GM23338 (cell line): ENCODE measurements at regions not wholly inside any gene's neighbourhood (a gene's known extent, or its start where the extent isn't known, plus 50 kb on each side); places are given as distances from the start of the nearest gene placed in this dataset.
A peak's percentile ranks its signal among the peaks of the same experiment; 100 is the strongest.
"Not testable (repeated sequence)": the region's sequence is repeated elsewhere in the genome, so short reads cannot be mapped to it uniquely, and the experiment has no call there.

Experiments used
- ATAC-seq: fragments of 200-7000 bp; cut with Tn5 transposase; 3 replicates; pipeline ENCODE4 v1.9.1; 2020
- DNase-seq: peaks from one replicate; pipeline ENCODE4 v3.0.0-alpha.2; 2015; ENCODE audit warnings: low spot score
- H2AFZ ChIP-seq: fragments of 200-600 bp; sonication (generic); 2 replicates; pipeline ENCODE4 v1.8.0; 2016; ENCODE audit warnings: antibody characterized with exemption, mild to moderate bottlenecking, moderate library complexity
- H3F3A ChIP-seq: fragments of 200-600 bp; sonication (generic); replicated peaks from 2 replicates; pipeline ENCODE4 v1.8.0; 2017; ENCODE audit warnings: antibody characterized with exemption, mixed run types, low read depth
- H3K27ac ChIP-seq: fragments of 200-600 bp; sonication (generic); 2 replicates; pipeline ENCODE4 v1.6.1; 2016; ENCODE audit warnings: low read depth
- H3K27me3 ChIP-seq: fragments of 200-600 bp; sonication (generic); 2 replicates; pipeline ENCODE4 v1.8.0; 2016; ENCODE audit warnings: mild to moderate bottlenecking, mixed run types, moderate library complexity; ENCODE audit not compliant: insufficient read depth
- H3K36me3 ChIP-seq: fragments of 200-600 bp; sonication (generic); 2 replicates; pipeline ENCODE4 v1.8.0; 2016; ENCODE audit warnings: mild to moderate bottlenecking; ENCODE audit not compliant: insufficient read depth
- H3K4me1 ChIP-seq: fragments of 200-600 bp; sonication (generic); 2 replicates; pipeline ENCODE4 v1.8.0; 2016; ENCODE audit warnings: mild to moderate bottlenecking, moderate library complexity; ENCODE audit not compliant: insufficient read depth
- H3K4me2 ChIP-seq: fragments of 200-600 bp; sonication (generic); 2 replicates; pipeline ENCODE4 v1.7.1; 2017; ENCODE audit warnings: mixed run types
- H3K4me3 ChIP-seq: fragments of 200-600 bp; sonication (generic); 2 replicates; pipeline ENCODE4 v1.6.1; 2016; ENCODE audit warnings: mixed run types
- H3K79me2 ChIP-seq: fragments of 200-600 bp; sonication (generic); replicated peaks from 2 replicates; pipeline ENCODE4 v1.8.0; 2017; ENCODE audit warnings: mild to moderate bottlenecking; ENCODE audit not compliant: insufficient read depth
- H3K9me2 ChIP-seq: fragments of 200-600 bp; sonication (generic); 2 replicates; pipeline ENCODE4 v1.8.0; 2017; ENCODE audit not compliant: insufficient read depth
- H4K20me1 ChIP-seq: fragments of 200-600 bp; sonication (generic); replicated peaks from 2 replicates; pipeline ENCODE4 v1.8.0; 2017; ENCODE audit warnings: mild to moderate bottlenecking; ENCODE audit not compliant: insufficient read depth
- H3K27ac Mint-ChIP-seq: 2 replicates; pipeline ENCODE4 v1.8.0; 2020; ENCODE audit warnings: inconsistent platforms, mild to moderate bottlenecking, moderate library complexity, mixed read lengths
- H3K27me3 Mint-ChIP-seq: 3 replicates; pipeline ENCODE4 v1.8.0; 2022; ENCODE audit warnings: low read depth, mild to moderate bottlenecking, moderate library complexity, mixed read lengths, inconsistent platforms; ENCODE audit not compliant: insufficient read depth, poor library complexity
- H3K36me3 Mint-ChIP-seq: 3 replicates; pipeline ENCODE4 v1.8.0; 2021; ENCODE audit warnings: low read depth, mild to moderate bottlenecking, inconsistent platforms, moderate library complexity, mixed read lengths
- H3K4me1 Mint-ChIP-seq: 3 replicates; pipeline ENCODE4 v1.8.0; 2020; ENCODE audit warnings: mild to moderate bottlenecking, inconsistent platforms, mixed read lengths
- H3K4me3 Mint-ChIP-seq: 3 replicates; pipeline ENCODE4 v1.8.0; 2021; ENCODE audit warnings: moderate library complexity, mild to moderate bottlenecking, inconsistent platforms, mixed read lengths
- H3K9me3 Mint-ChIP-seq: 3 replicates; pipeline ENCODE4 v1.8.0; 2020; ENCODE audit warnings: moderate library complexity, mild to moderate bottlenecking, inconsistent platforms, mixed read lengths
- EZH2 ChIP-seq: fragments of 200-600 bp; sonication (generic); IDR thresholded peaks from one replicate; pipeline ENCODE4 v1.8.0; 2017; ENCODE audit warnings: antibody characterized with exemption, mild to moderate bottlenecking, low read depth; ENCODE audit not compliant: unreplicated experiment
- NANOG ChIP-seq: IDR thresholded peaks from 2 replicates; pipeline ENCODE4 v1.6.1; 2016; ENCODE audit warnings: antibody characterized with exemption, borderline replicate concordance
- STAT1 ChIP-seq: IDR thresholded peaks from one replicate; pipeline ENCODE4 v1.6.1; 2016; ENCODE audit warnings: antibody characterized with exemption; ENCODE audit not compliant: unreplicated experiment
- ZNF331 ChIP-seq: fragments of 250-450 bp; sonication (Bioruptor Pico); IDR thresholded peaks from 2 replicates; pipeline ENCODE4 v1.5.0; 2020; ENCODE audit warnings: low read depth, mild to moderate bottlenecking, moderate library complexity
- TF ChIP-seq, protein P1 (sequence below): IDR thresholded peaks from 2 replicates; pipeline ENCODE4 v1.6.1; 2016; ENCODE audit warnings: antibody characterized with exemption
- TF ChIP-seq, protein P2 (sequence below): IDR thresholded peaks from one replicate; pipeline ENCODE4 v1.6.1; 2018; ENCODE audit warnings: antibody characterized with exemption; ENCODE audit not compliant: unreplicated experiment
- TF ChIP-seq, protein P3 (sequence below): fragments of 250-450 bp; sonication (Bioruptor Pico); IDR thresholded peaks from 2 replicates; pipeline ENCODE4 v1.5.0; 2020; ENCODE audit warnings: mild to moderate bottlenecking, moderate library complexity

DNA sequence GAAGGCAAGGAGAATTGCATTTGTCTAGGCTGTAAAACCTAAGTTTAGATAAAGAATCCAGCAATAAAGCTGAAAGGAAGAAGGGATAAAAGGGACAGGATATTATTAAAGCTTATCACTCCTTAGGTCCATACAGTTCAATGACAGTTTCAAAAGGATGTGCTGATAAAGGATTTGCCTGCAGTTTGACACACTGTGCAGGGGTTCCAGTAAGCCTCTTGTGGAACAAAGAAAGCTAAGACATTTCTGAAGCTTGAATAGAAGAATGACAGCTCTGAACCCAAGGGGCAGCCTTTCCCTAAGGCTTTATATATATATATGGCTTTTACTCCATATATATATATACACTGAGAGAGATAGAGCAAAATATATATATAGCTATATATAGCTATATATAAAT lies 276.8 kb upstream of the GRM3 start (continued):
- TF ChIP-seq EZH2 = no peak
- TF ChIP-seq, protein P1, sequence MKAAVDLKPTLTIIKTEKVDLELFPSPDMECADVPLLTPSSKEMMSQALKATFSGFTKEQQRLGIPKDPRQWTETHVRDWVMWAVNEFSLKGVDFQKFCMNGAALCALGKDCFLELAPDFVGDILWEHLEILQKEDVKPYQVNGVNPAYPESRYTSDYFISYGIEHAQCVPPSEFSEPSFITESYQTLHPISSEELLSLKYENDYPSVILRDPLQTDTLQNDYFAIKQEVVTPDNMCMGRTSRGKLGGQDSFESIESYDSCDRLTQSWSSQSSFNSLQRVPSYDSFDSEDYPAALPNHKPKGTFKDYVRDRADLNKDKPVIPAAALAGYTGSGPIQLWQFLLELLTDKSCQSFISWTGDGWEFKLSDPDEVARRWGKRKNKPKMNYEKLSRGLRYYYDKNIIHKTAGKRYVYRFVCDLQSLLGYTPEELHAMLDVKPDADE = no peak
- TF ChIP-seq STAT1 = no peak
- TF ChIP-seq ZNF331 (CRISPR knock-in tag) = no peak
- TF ChIP-seq, protein P2, sequence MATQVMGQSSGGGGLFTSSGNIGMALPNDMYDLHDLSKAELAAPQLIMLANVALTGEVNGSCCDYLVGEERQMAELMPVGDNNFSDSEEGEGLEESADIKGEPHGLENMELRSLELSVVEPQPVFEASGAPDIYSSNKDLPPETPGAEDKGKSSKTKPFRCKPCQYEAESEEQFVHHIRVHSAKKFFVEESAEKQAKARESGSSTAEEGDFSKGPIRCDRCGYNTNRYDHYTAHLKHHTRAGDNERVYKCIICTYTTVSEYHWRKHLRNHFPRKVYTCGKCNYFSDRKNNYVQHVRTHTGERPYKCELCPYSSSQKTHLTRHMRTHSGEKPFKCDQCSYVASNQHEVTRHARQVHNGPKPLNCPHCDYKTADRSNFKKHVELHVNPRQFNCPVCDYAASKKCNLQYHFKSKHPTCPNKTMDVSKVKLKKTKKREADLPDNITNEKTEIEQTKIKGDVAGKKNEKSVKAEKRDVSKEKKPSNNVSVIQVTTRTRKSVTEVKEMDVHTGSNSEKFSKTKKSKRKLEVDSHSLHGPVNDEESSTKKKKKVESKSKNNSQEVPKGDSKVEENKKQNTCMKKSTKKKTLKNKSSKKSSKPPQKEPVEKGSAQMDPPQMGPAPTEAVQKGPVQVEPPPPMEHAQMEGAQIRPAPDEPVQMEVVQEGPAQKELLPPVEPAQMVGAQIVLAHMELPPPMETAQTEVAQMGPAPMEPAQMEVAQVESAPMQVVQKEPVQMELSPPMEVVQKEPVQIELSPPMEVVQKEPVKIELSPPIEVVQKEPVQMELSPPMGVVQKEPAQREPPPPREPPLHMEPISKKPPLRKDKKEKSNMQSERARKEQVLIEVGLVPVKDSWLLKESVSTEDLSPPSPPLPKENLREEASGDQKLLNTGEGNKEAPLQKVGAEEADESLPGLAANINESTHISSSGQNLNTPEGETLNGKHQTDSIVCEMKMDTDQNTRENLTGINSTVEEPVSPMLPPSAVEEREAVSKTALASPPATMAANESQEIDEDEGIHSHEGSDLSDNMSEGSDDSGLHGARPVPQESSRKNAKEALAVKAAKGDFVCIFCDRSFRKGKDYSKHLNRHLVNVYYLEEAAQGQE = no peak

DNA sequence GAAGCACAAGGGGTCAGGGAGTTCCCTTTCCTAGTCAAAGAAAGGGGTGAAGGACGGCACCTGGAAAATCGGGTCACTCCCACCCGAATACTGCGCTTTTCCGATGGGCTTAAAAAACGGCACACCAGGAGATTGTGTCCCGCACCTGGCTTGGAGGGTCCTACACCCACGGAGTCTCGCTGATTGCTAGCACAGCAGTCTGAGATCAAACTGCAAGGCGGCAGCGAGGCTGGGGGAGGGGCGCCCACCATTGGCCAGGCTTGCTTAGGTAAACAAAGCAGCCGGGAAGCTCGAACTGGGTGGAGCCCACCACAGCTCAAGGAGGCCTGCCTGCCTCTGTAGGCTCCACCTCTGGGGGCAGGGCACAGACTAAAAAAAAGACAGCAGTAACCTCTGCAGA lies 303.3 kb upstream of the GRM3 start:
- not testable (repeated sequence) for DNase-seq, ATAC-seq, H3K9me2 ChIP-seq, H3K79me2 ChIP-seq, H3K36me3 Mint-ChIP-seq, H3K36me3 ChIP-seq, H3F3A ChIP-seq, H3K27me3 Mint-ChIP-seq, H3K27ac Mint-ChIP-seq, H3K27me3 ChIP-seq, H4K20me1 ChIP-seq
- Histone ChIP-seq H3K4me3 (0 out of 2 replicates have a peak overlapping the region, but pooled peaks have one; percentile 27), H2AFZ (peak overlapping the region; percentile 60; the same call in 1 of the 2 replicates), H3K4me2 (peak overlapping the region; percentile 23; the same call in 1 of the 2 replicates), H3K4me1 (peaks cover 18% of the 10 kb centered on the region; the same call in 1 of the 2 replicates), H3K27ac (peak overlapping the region; percentile 67; the same call in 1 of the 2 replicates)
- Mint-ChIP-seq H3K4me1 (peaks cover 17% of the 10 kb centered on the region), H3K9me3 (peaks cover 10% of the 10 kb centered on the region; the same call in 1 of the 3 replicates), H3K4me3 (0 out of 3 replicates have a peak overlapping the region, but pooled peaks have one; percentile 17)

DNA sequence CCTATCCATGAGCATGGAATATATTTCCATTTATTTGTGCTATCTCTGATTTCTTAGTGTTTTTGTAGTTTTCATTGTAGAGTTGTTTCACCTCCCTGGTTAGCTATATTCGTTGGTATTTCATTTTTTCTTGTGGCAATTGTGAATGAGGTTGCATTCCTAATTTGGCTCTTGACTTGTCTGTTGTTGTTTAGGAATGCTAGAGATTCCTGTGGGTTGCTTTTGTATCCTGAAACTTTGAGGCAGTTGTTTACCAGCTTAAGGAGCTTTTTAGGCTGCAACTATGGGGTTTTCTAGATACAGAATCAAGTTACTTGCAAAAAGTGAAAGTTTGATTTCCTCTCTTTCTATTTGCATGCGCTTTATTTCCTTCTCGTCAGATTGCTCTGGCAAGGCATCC lies 304.7 kb upstream of the GRM3 start:
- H3K27ac Mint-ChIP-seq = no peak overlapping the region; the same call in 1 of the 2 replicates
- DNase-seq (peak; percentile 63), ATAC-seq (peak; percentile 68)
- H3K9me2 ChIP-seq = no peaks in the 10 kb centered on the region
- no peak overlapping the region for H2AFZ ChIP-seq
- H3K27me3 ChIP-seq = no peaks in the 10 kb centered on the region
- peaks cover 17% of the 10 kb centered on the region for H3K4me1 Mint-ChIP-seq
- H4K20me1 ChIP-seq = no peaks in the 10 kb centered on the region
- H3K27me3 Mint-ChIP-seq = peaks cover 2% of the 10 kb centered on the region
- no peaks in the 10 kb centered on the region for H3K36me3 ChIP-seq
- H3K9me3 Mint-ChIP-seq = peaks cover 10% of the 10 kb centered on the region; the same call in 1 of the 3 replicates
- peak overlapping the region; percentile 81 for H3K27ac ChIP-seq
- H3K4me3 Mint-ChIP-seq = no peak overlapping the region
- no peaks in the 10 kb centered on the region for H3F3A ChIP-seq
- H3K4me2 ChIP-seq = peak overlapping the region; percentile 23; the same call in 1 of the 2 replicates
- no peaks in the 10 kb centered on the region for H3K79me2 ChIP-seq
- H3K4me1 ChIP-seq = peaks cover 18% of the 10 kb centered on the region; the same call in 1 of the 2 replicates
- no peak overlapping the region for H3K4me3 ChIP-seq
- peaks cover 9% of the 10 kb centered on the region; the same call in 1 of the 3 replicates for H3K36me3 Mint-ChIP-seq
- TF ChIP-seq, protein P3, sequence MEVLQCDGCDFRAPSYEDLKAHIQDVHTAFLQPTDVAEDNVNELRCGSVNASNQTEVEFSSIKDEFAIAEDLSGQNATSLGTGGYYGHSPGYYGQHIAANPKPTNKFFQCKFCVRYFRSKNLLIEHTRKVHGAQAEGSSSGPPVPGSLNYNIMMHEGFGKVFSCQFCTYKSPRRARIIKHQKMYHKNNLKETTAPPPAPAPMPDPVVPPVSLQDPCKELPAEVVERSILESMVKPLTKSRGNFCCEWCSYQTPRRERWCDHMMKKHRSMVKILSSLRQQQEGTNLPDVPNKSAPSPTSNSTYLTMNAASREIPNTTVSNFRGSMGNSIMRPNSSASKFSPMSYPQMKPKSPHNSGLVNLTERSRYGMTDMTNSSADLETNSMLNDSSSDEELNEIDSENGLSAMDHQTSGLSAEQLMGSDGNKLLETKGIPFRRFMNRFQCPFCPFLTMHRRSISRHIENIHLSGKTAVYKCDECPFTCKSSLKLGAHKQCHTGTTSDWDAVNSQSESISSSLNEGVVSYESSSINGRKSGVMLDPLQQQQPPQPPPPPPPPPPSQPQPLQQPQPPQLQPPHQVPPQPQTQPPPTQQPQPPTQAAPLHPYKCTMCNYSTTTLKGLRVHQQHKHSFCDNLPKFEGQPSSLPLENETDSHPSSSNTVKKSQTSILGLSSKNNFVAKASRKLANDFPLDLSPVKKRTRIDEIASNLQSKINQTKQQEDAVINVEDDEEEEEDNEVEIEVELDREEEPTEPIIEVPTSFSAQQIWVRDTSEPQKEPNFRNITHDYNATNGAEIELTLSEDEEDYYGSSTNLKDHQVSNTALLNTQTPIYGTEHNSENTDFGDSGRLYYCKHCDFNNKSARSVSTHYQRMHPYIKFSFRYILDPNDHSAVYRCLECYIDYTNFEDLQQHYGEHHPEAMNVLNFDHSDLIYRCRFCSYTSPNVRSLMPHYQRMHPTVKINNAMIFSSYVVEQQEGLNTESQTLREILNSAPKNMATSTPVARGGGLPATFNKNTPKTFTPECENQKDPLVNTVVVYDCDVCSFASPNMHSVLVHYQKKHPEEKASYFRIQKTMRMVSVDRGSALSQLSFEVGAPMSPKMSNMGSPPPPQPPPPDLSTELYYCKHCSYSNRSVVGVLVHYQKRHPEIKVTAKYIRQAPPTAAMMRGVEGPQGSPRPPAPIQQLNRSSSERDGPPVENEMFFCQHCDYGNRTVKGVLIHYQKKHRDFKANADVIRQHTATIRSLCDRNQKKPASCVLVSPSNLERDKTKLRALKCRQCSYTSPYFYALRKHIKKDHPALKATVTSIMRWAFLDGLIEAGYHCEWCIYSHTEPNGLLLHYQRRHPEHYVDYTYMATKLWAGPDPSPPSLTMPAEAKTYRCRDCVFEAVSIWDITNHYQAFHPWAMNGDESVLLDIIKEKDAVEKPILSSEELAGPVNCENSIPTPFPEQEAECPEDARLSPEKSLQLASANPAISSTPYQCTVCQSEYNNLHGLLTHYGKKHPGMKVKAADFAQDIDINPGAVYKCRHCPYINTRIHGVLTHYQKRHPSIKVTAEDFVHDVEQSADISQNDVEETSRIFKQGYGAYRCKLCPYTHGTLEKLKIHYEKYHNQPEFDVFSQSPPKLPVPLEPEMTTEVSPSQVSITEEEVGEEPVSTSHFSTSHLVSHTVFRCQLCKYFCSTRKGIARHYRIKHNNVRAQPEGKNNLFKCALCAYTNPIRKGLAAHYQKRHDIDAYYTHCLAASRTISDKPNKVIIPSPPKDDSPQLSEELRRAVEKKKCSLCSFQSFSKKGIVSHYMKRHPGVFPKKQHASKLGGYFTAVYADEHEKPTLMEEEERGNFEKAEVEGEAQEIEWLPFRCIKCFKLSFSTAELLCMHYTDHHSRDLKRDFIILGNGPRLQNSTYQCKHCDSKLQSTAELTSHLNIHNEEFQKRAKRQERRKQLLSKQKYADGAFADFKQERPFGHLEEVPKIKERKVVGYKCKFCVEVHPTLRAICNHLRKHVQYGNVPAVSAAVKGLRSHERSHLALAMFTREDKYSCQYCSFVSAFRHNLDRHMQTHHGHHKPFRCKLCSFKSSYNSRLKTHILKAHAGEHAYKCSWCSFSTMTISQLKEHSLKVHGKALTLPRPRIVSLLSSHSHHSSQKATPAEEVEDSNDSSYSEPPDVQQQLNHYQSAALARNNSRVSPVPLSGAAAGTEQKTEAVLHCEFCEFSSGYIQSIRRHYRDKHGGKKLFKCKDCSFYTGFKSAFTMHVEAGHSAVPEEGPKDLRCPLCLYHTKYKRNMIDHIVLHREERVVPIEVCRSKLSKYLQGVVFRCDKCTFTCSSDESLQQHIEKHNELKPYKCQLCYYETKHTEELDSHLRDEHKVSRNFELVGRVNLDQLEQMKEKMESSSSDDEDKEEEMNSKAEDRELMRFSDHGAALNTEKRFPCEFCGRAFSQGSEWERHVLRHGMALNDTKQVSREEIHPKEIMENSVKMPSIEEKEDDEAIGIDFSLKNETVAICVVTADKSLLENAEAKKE (CRISPR knock-in tag) = no peak
- TF ChIP-seq NANOG (no peak), ZNF331 (CRISPR knock-in tag) (no peak)
- TF ChIP-seq, protein P1 = no peak
